ENCODE measurements at regions not wholly inside any gene's neighbourhood (a gene's known extent, or its start where the extent isn't known, plus 50 kb on each side); places are given as distances from the start of the nearest gene placed in this dataset.
"Not testable (repeated sequence)": the region's sequence is repeated elsewhere in the genome, so short reads cannot be mapped to it uniquely, and the experiment has no call there.

GRCh38 chr2:234861841-234862735, 89.7 kb upstream of the SH3BP4 start:
- no peaks in the 10 kb centered on the region for H3K79me2 ChIP-seq (ENCODE audit: control insufficient read depth, insufficient read depth, low read length, unreplicated experiment)
- no peaks in the 10 kb centered on the region for H3K36me3 ChIP-seq (ENCODE audit: insufficient read depth, low read length)
- no peak overlapping the region for H2AFZ ChIP-seq (ENCODE audit: low read length, unreplicated experiment)
- H3K27me3 ChIP-seq (ENCODE audit: insufficient read depth, low read length): no peaks in the 10 kb centered on the region
- H3K27ac ChIP-seq (ENCODE audit: low read depth, low read length): no peak overlapping the region
- no peak overlapping the region for H3K4me3 ChIP-seq (ENCODE audit: low read depth, low read length)
- peaks cover 8% of the 10 kb centered on the region for H3K4me1 ChIP-seq (ENCODE audit: control insufficient read depth, insufficient read depth, low read length, unreplicated experiment)

- H2AFZ ChIP-seq (ENCODE audit: low read length, unreplicated experiment); H3K4me1 ChIP-seq (ENCODE audit: control insufficient read depth, insufficient read depth, low read length, unreplicated experiment); H3K4me3 ChIP-seq (ENCODE audit: low read depth, low read length); H3K79me2 ChIP-seq (ENCODE audit: control insufficient read depth, insufficient read depth, low read length, unreplicated experiment); H3K36me3 ChIP-seq (ENCODE audit: insufficient read depth, low read length); H3K27me3 ChIP-seq (ENCODE audit: insufficient read depth, low read length); H3K27ac ChIP-seq (ENCODE audit: low read depth, low read length): not testable (repeated sequence)
Measured at GRCh38 chr2:234859330-234859872, 92.4 kb upstream of the SH3BP4 start.

GRCh38 chr2:234858790-234859329, 93.0 kb upstream of the SH3BP4 start:
- H3K27me3 ChIP-seq (ENCODE audit: insufficient read depth, low read length): no peaks in the 10 kb centered on the region
- H2AFZ ChIP-seq (ENCODE audit: low read length, unreplicated experiment): no peak overlapping the region
- H3K79me2 ChIP-seq (ENCODE audit: control insufficient read depth, insufficient read depth, low read length, unreplicated experiment): no peaks in the 10 kb centered on the region
- H3K4me1 ChIP-seq (ENCODE audit: control insufficient read depth, insufficient read depth, low read length, unreplicated experiment): peaks cover 8% of the 10 kb centered on the region
- H3K27ac ChIP-seq (ENCODE audit: low read depth, low read length): no peak overlapping the region
- no peaks in the 10 kb centered on the region for H3K36me3 ChIP-seq (ENCODE audit: insufficient read depth, low read length)
- no peak overlapping the region for H3K4me3 ChIP-seq (ENCODE audit: low read depth, low read length)

- Histone ChIP-seq H3K27me3 (ENCODE audit: insufficient read depth, low read length) (no peaks in the 10 kb centered on the region), H3K4me3 (ENCODE audit: low read depth, low read length) (no peak overlapping the region), H3K27ac (ENCODE audit: low read depth, low read length) (no peak overlapping the region), H3K79me2 (ENCODE audit: control insufficient read depth, insufficient read depth, low read length, unreplicated experiment) (no peaks in the 10 kb centered on the region), H2AFZ (ENCODE audit: low read length, unreplicated experiment) (no peak overlapping the region), H3K36me3 (ENCODE audit: insufficient read depth, low read length) (no peaks in the 10 kb centered on the region), H3K4me1 (ENCODE audit: control insufficient read depth, insufficient read depth, low read length, unreplicated experiment) (peaks cover 2% of the 10 kb centered on the region)
Measured at GRCh38 chr2:234858145-234858544, 93.7 kb upstream of the SH3BP4 start.

GRCh38 chr2:234853729-234854128, 98.1 kb upstream of the SH3BP4 start:
- no peaks in the 10 kb centered on the region for H3K79me2 ChIP-seq (ENCODE audit: control insufficient read depth, insufficient read depth, low read length, unreplicated experiment)
- no peaks in the 10 kb centered on the region for H3K4me1 ChIP-seq (ENCODE audit: control insufficient read depth, insufficient read depth, low read length, unreplicated experiment)
- H3K27me3 ChIP-seq (ENCODE audit: insufficient read depth, low read length): no peaks in the 10 kb centered on the region
- H3K27ac ChIP-seq (ENCODE audit: low read depth, low read length): no peak overlapping the region
- H3K4me3 ChIP-seq (ENCODE audit: low read depth, low read length): no peak overlapping the region
- H3K36me3 ChIP-seq (ENCODE audit: insufficient read depth, low read length): no peaks in the 10 kb centered on the region
- no peak overlapping the region for H2AFZ ChIP-seq (ENCODE audit: low read length, unreplicated experiment)

- H3K36me3 ChIP-seq (ENCODE audit: insufficient read depth, low read length): no peaks in the 10 kb centered on the region
- H3K4me1 ChIP-seq (ENCODE audit: control insufficient read depth, insufficient read depth, low read length, unreplicated experiment): no peaks in the 10 kb centered on the region
- H3K79me2 ChIP-seq (ENCODE audit: control insufficient read depth, insufficient read depth, low read length, unreplicated experiment): no peaks in the 10 kb centered on the region
- no peak overlapping the region for H3K4me3 ChIP-seq (ENCODE audit: low read depth, low read length)
- H3K27ac ChIP-seq (ENCODE audit: low read depth, low read length): no peak overlapping the region
- no peaks in the 10 kb centered on the region for H3K27me3 ChIP-seq (ENCODE audit: insufficient read depth, low read length)
- H2AFZ ChIP-seq (ENCODE audit: low read length, unreplicated experiment): no peak overlapping the region
Measured at GRCh38 chr2:234852941-234853340, 98.9 kb upstream of the SH3BP4 start.

- Histone ChIP-seq H2AFZ (ENCODE audit: low read length, unreplicated experiment) (no peak overlapping the region), H3K4me1 (ENCODE audit: control insufficient read depth, insufficient read depth, low read length, unreplicated experiment) (no peaks in the 10 kb centered on the region), H3K27me3 (ENCODE audit: insufficient read depth, low read length) (no peaks in the 10 kb centered on the region), H3K79me2 (ENCODE audit: control insufficient read depth, insufficient read depth, low read length, unreplicated experiment) (no peaks in the 10 kb centered on the region), H3K27ac (ENCODE audit: low read depth, low read length) (no peak overlapping the region), H3K4me3 (ENCODE audit: low read depth, low read length) (no peak overlapping the region), H3K36me3 (ENCODE audit: insufficient read depth, low read length) (no peaks in the 10 kb centered on the region)
Measured at GRCh38 chr2:234852035-234852434, 99.8 kb upstream of the SH3BP4 start.

GRCh38 chr2:234851451-234851850, 100.4 kb upstream of the SH3BP4 start:
- Histone ChIP-seq H3K36me3 (ENCODE audit: insufficient read depth, low read length) (no peaks in the 10 kb centered on the region), H3K27me3 (ENCODE audit: insufficient read depth, low read length) (no peaks in the 10 kb centered on the region), H3K79me2 (ENCODE audit: control insufficient read depth, insufficient read depth, low read length, unreplicated experiment) (no peaks in the 10 kb centered on the region), H3K4me1 (ENCODE audit: control insufficient read depth, insufficient read depth, low read length, unreplicated experiment) (no peaks in the 10 kb centered on the region), H3K27ac (ENCODE audit: low read depth, low read length) (no peak overlapping the region), H3K4me3 (ENCODE audit: low read depth, low read length) (no peak overlapping the region), H2AFZ (ENCODE audit: low read length, unreplicated experiment) (no peak overlapping the region)

- H3K79me2 ChIP-seq (ENCODE audit: control insufficient read depth, insufficient read depth, low read length, unreplicated experiment): no peaks in the 10 kb centered on the region
- no peak overlapping the region for H3K4me3 ChIP-seq (ENCODE audit: low read depth, low read length)
- no peak overlapping the region for H3K27ac ChIP-seq (ENCODE audit: low read depth, low read length)
- no peak overlapping the region for H2AFZ ChIP-seq (ENCODE audit: low read length, unreplicated experiment)
- no peaks in the 10 kb centered on the region for H3K27me3 ChIP-seq (ENCODE audit: insufficient read depth, low read length)
- no peaks in the 10 kb centered on the region for H3K4me1 ChIP-seq (ENCODE audit: control insufficient read depth, insufficient read depth, low read length, unreplicated experiment)
- H3K36me3 ChIP-seq (ENCODE audit: insufficient read depth, low read length): no peaks in the 10 kb centered on the region
Measured at GRCh38 chr2:234850818-234851217, 101.0 kb upstream of the SH3BP4 start.

GRCh38 chr2:234849678-234850077, 102.1 kb upstream of the SH3BP4 start:
- H3K27ac ChIP-seq (ENCODE audit: low read depth, low read length): no peak overlapping the region
- no peak overlapping the region for H3K4me3 ChIP-seq (ENCODE audit: low read depth, low read length)
- no peaks in the 10 kb centered on the region for H3K36me3 ChIP-seq (ENCODE audit: insufficient read depth, low read length)
- no peak overlapping the region for H2AFZ ChIP-seq (ENCODE audit: low read length, unreplicated experiment)
- no peaks in the 10 kb centered on the region for H3K27me3 ChIP-seq (ENCODE audit: insufficient read depth, low read length)
- no peaks in the 10 kb centered on the region for H3K4me1 ChIP-seq (ENCODE audit: control insufficient read depth, insufficient read depth, low read length, unreplicated experiment)
- no peaks in the 10 kb centered on the region for H3K79me2 ChIP-seq (ENCODE audit: control insufficient read depth, insufficient read depth, low read length, unreplicated experiment)

- Histone ChIP-seq H3K36me3 (ENCODE audit: insufficient read depth, low read length) (no peaks in the 10 kb centered on the region), H3K27ac (ENCODE audit: low read depth, low read length) (no peak overlapping the region), H3K4me1 (ENCODE audit: control insufficient read depth, insufficient read depth, low read length, unreplicated experiment) (no peaks in the 10 kb centered on the region), H3K27me3 (ENCODE audit: insufficient read depth, low read length) (no peaks in the 10 kb centered on the region), H3K79me2 (ENCODE audit: control insufficient read depth, insufficient read depth, low read length, unreplicated experiment) (no peaks in the 10 kb centered on the region), H2AFZ (ENCODE audit: low read length, unreplicated experiment) (no peak overlapping the region), H3K4me3 (ENCODE audit: low read depth, low read length) (no peak overlapping the region)
Measured at GRCh38 chr2:234848578-234848977, 103.2 kb upstream of the SH3BP4 start.

Data from ACC112 (cell line).